SU-DHL-6 (cell line): ENCODE measurements at regions not wholly inside any gene's neighbourhood (a gene's known extent, or its start where the extent isn't known, plus 50 kb on each side); places are given as distances from the start of the nearest gene placed in this dataset.

ENCODE experiments used
- H2AFZ ChIP-seq: fragments of 200-600 bp; sonication (generic); 2 replicates; pipeline ENCODE4 v1.6.1; 2014; ENCODE audit warnings: low read depth, mild to moderate bottlenecking, moderate library complexity, mixed read lengths, antibody characterized with exemption, low read length; ENCODE audit not compliant: severe bottlenecking
- H3F3A ChIP-seq: fragments of 200-600 bp; shearing (Covaris generic); 2 replicates; pipeline ENCODE4 v1.6.0; 2016; ENCODE audit warnings: antibody characterized with exemption, mild to moderate bottlenecking; ENCODE audit not compliant: insufficient read depth
- H3K27ac ChIP-seq: fragments of 200-600 bp; sonication (generic); 2 replicates; pipeline ENCODE4 v1.5.1; 2016; ENCODE audit warnings: low read depth, mild to moderate bottlenecking, low read length, moderate library complexity, mixed read lengths
- H3K27me3 ChIP-seq: fragments of 200-600 bp; sonication (generic), shearing (Covaris generic); 2 replicates; pipeline ENCODE4 v1.6.0; 2014; ENCODE audit warnings: mild to moderate bottlenecking, low read length
- H3K36me3 ChIP-seq: fragments of 200-600 bp; sonication (generic); 2 replicates; pipeline ENCODE4 v1.6.1; 2014; ENCODE audit warnings: mild to moderate bottlenecking, low read length, mixed read lengths
- H3K4me2 ChIP-seq: fragments of 300-600, 200-600 bp; shearing (Covaris generic), sonication (generic); 2 replicates; pipeline ENCODE4 v1.6.0; 2014; ENCODE audit warnings: low read length, low read depth, mild to moderate bottlenecking; ENCODE audit not compliant: poor library complexity, severe bottlenecking
- H3K4me3 ChIP-seq: fragments of 200-600 bp; sonication (generic); 2 replicates; pipeline ENCODE4 v1.5.1; 2014; ENCODE audit warnings: antibody characterized with exemption, low read length, mild to moderate bottlenecking, mixed read lengths; ENCODE audit not compliant: insufficient read depth, poor library complexity, severe bottlenecking
- H3K79me2 ChIP-seq: fragments of 200-600 bp; sonication (generic); 2 replicates; pipeline ENCODE4 v1.6.1; 2014; ENCODE audit warnings: mild to moderate bottlenecking, low read length, moderate library complexity; ENCODE audit not compliant: insufficient read depth
- H3K9ac ChIP-seq: fragments of 200-600 bp; sonication (generic); 2 replicates; pipeline ENCODE4 v1.7.0; 2014; ENCODE audit warnings: mild to moderate bottlenecking, low read length
- H3K9me2 ChIP-seq: fragments of 200-600 bp; sonication (generic); replicated peaks from 2 replicates; pipeline ENCODE4 v1.6.1; 2014; ENCODE audit warnings: low read length; ENCODE audit not compliant: insufficient read depth
- H3K9me3 ChIP-seq: fragments of 200-600 bp; sonication (generic); 2 replicates; pipeline ENCODE4 v1.6.1; 2014; ENCODE audit warnings: low read length, mixed read lengths; ENCODE audit not compliant: insufficient read depth
- H4K20me1 ChIP-seq: fragments of 200-600 bp; sonication (generic); 2 replicates; pipeline ENCODE4 v1.6.1; 2014; ENCODE audit warnings: low read depth, mild to moderate bottlenecking, antibody characterized with exemption, low read length, moderate library complexity, mixed read lengths
- CTCF ChIP-seq: fragments of 200-600 bp; sonication (generic); IDR thresholded peaks from one replicate; pipeline ENCODE4 v1.5.1; 2017; ENCODE audit warnings: antibody characterized with exemption, mild to moderate bottlenecking, low read length, moderate library complexity; ENCODE audit not compliant: insufficient read depth, poor library complexity, severe bottlenecking
- EZH2phosphoT487 ChIP-seq: fragments of 200-600 bp; sonication (generic), shearing (Covaris generic); conservative IDR thresholded peaks from 2 replicates; pipeline ENCODE4 v1.6.1; 2018; ENCODE audit warnings: mild to moderate bottlenecking, antibody characterized with exemption, low read length, moderate library complexity, mixed read lengths

- Histone ChIP-seq H3K9me2 (no peaks in the 10 kb centered on the region), H3K9ac (no peak overlapping the region), H2AFZ (peak overlapping the region; percentile 31), H3F3A (no peaks in the 10 kb centered on the region), H3K27ac (no peak overlapping the region), H3K4me2 (no peak overlapping the region), H3K36me3 (no peaks in the 10 kb centered on the region), H4K20me1 (no peaks in the 10 kb centered on the region), H3K4me3 (no peak overlapping the region), H3K27me3 (no peaks in the 10 kb centered on the region), H3K9me3 (no peaks in the 10 kb centered on the region), H3K79me2 (no peaks in the 10 kb centered on the region)
- TF ChIP-seq CTCF (no peak), EZH2phosphoT487 (no peak)
Measured at GRCh38 chr21:23792300-23792699, 1815.0 kb downstream of the MRPL39 start.

- no peaks in the 10 kb centered on the region for H3K36me3 ChIP-seq
- no peaks in the 10 kb centered on the region for H3K9me2 ChIP-seq
- no peaks in the 10 kb centered on the region for H3F3A ChIP-seq
- H4K20me1 ChIP-seq, result no peaks in the 10 kb centered on the region
- no peaks in the 10 kb centered on the region for H3K27me3 ChIP-seq
- H3K4me2 ChIP-seq, result no peak overlapping the region
- no peak overlapping the region for H3K9ac ChIP-seq
- no peak overlapping the region for H3K27ac ChIP-seq
- no peak overlapping the region for H2AFZ ChIP-seq
- H3K79me2 ChIP-seq, result no peaks in the 10 kb centered on the region
- H3K9me3 ChIP-seq, result no peaks in the 10 kb centered on the region
- H3K4me3 ChIP-seq, result no peak overlapping the region
- TF ChIP-seq EZH2phosphoT487, result no peak
- TF ChIP-seq CTCF, result no peak
Measured at GRCh38 chr21:23789864-23790263, 1817.4 kb downstream of the MRPL39 start.

- no peaks in the 10 kb centered on the region for H4K20me1 ChIP-seq
- no peaks in the 10 kb centered on the region for H3K27me3 ChIP-seq
- no peak overlapping the region for H2AFZ ChIP-seq
- no peaks in the 10 kb centered on the region for H3K79me2 ChIP-seq
- H3K4me3 ChIP-seq, result no peak overlapping the region
- no peaks in the 10 kb centered on the region for H3K9me2 ChIP-seq
- no peak overlapping the region for H3K9ac ChIP-seq
- no peaks in the 10 kb centered on the region for H3F3A ChIP-seq
- H3K27ac ChIP-seq, result no peak overlapping the region
- H3K36me3 ChIP-seq, result no peaks in the 10 kb centered on the region
- TF ChIP-seq CTCF (no peak), EZH2phosphoT487 (no peak)
- no peak overlapping the region for H3K4me2 ChIP-seq
- no peaks in the 10 kb centered on the region for H3K9me3 ChIP-seq
Measured at GRCh38 chr21:23780326-23780725, 1827.0 kb downstream of the MRPL39 start.

- peaks cover 22% of the 10 kb centered on the region; the same call in 1 of the 2 replicates for H3K9me3 ChIP-seq
- no peak overlapping the region for H3K27ac ChIP-seq
- no peak overlapping the region for H2AFZ ChIP-seq
- H4K20me1 ChIP-seq, result no peaks in the 10 kb centered on the region
- H3K36me3 ChIP-seq, result no peaks in the 10 kb centered on the region
- no peak overlapping the region for H3K4me3 ChIP-seq
- H3K4me2 ChIP-seq, result no peak overlapping the region
- no peaks in the 10 kb centered on the region for H3F3A ChIP-seq
- TF ChIP-seq EZH2phosphoT487, result no peak
- no peak for TF ChIP-seq CTCF
- H3K9ac ChIP-seq, result no peak overlapping the region
- no peaks in the 10 kb centered on the region for H3K9me2 ChIP-seq
- no peaks in the 10 kb centered on the region for H3K79me2 ChIP-seq
- H3K27me3 ChIP-seq, result no peaks in the 10 kb centered on the region
Measured at GRCh38 chr21:23743821-23744220, 1863.5 kb downstream of the MRPL39 start.
